ENCODE measurements at regions not wholly inside any gene's neighbourhood (a gene's known extent, or its start where the extent isn't known, plus 50 kb on each side); places are given as distances from the start of the nearest gene placed in this dataset.

DNA sequence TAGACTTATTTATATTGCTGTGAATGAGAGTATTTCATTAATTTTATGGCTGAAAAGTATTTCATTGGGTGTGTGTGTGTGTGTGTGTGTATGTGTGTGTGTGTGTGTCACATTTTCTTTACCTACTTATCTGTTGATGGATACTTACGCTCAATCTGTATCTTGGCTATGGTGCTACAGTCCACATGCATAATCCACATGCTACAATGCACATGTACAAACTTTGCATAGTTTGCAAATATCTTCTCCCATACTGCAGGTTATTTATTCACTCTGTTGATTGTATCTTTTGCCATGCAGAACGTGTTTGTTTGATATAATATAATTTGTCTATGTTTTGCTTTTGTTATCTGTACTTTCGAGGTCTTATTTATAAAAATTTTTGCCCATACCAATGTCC lies 167.8 kb downstream of the RAB28 start:
- no peak for DNase-seq (ENCODE audit: low read depth)
- no peak for TF ChIP-seq CTCF (conservative IDR thresholded peaks at IDR 0.05; ENCODE audit: low read depth, low read length)
- H3K4me3 ChIP-seq (ENCODE audit: low read depth, low read length), result no peak overlapping the region

DNA sequence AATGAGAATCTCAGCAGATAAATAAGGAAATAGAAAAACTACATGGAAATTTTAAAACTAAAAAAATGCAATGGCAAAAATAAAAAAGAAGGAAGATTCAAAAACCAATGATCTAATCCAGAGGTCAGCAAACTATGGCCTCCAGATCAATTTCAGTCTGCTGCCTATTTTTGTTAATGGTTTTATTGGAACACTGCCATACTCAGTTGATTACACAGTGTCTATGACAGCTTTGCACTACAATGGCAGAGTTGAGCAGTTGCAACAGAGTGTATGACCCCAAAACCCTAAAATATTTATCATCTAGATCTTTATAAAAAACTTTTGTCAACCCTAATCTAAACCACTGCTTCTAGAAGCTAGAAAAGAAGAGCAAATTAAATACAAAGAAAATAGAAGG lies 170.3 kb downstream of the RAB28 start:
- no peak overlapping the region for H3K4me3 ChIP-seq (ENCODE audit: low read depth, low read length)
- no peak for DNase-seq (ENCODE audit: low read depth)
- no peak for TF ChIP-seq CTCF (conservative IDR thresholded peaks at IDR 0.05; ENCODE audit: low read depth, low read length)

DNA sequence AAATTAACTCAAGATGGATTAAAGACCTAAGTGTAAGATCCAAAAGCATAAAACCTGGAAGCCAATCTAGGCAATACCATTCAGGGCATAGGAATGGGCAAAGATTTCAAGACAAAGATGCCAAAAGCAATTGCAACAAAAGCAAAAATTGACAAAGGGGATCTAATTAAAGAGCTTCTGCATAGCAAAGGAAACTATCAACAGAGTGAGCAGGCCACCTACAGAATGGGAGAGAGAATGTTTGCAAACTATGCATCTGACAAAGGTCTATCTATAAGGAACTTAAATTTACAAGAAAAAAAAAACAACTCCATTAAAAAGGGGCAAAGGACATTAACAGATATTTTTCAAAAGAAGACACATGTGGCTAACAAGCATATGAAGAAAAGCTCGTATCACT lies 171.9 kb downstream of the RAB28 start:
- TF ChIP-seq CTCF (conservative IDR thresholded peaks at IDR 0.05; ENCODE audit: low read depth, low read length), result no peak
- DNase-seq (ENCODE audit: low read depth), result no peak
- H3K4me3 ChIP-seq (ENCODE audit: low read depth, low read length), result no peak overlapping the region

DNA sequence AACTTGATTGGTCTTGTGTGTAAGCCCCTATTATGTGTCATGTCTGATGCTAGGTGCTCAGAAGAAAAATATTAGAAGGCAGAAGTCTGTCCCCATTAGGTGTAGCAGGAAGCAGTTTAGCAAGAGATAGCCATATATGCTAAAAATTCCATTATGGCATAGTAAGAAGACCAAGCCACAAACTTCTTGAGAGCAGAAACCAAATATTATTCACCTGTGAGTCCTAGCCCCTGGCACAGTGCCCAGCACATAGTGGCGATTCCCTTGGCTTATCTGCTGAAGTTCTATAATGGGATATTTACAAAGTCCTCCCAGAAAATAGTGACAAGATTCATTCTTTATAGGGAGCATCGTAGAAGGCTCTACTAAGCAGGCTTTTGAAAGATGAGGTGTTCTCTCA lies 174.4 kb downstream of the RAB28 start:
- no peak overlapping the region for H3K4me3 ChIP-seq (ENCODE audit: low read depth, low read length)
- no peak for TF ChIP-seq CTCF (conservative IDR thresholded peaks at IDR 0.05; ENCODE audit: low read depth, low read length)
- DNase-seq (ENCODE audit: low read depth), result no peak

DNA sequence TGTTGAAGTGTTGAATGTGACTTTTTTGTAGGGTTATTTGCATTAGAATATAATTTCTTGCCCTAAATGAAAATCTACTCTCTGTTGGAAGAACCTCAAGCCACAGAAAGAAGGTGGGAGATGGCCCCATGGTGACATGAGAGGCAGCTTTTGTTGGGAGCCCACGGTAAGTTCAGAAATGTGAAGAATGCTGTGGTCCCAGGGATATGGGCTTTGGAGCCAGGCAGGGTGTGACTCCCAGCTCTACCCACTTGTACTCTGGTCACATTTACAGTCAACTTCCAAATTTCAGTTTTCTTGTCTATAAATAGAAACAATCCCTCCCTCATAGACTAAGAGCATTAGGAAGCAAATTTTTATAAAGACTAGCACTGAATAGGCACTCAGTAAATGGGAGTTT lies 177.8 kb downstream of the RAB28 start:
- no peak overlapping the region for H3K4me3 ChIP-seq (ENCODE audit: low read depth, low read length)
- DNase-seq (ENCODE audit: low read depth), result no peak
- no peak for TF ChIP-seq CTCF (conservative IDR thresholded peaks at IDR 0.05; ENCODE audit: low read depth, low read length)

GRCh38 chr4:13302876-13303275 lies 181.3 kb downstream of the RAB28 start:
- no peak for DNase-seq (ENCODE audit: low read depth)
- TF ChIP-seq CTCF (conservative IDR thresholded peaks at IDR 0.05; ENCODE audit: low read depth, low read length), result no peak
- H3K4me3 ChIP-seq (ENCODE audit: low read depth, low read length), result no peak overlapping the region

- no peak for DNase-seq (ENCODE audit: low read depth)
- TF ChIP-seq CTCF (conservative IDR thresholded peaks at IDR 0.05; ENCODE audit: low read depth, low read length), result no peak
- no peak overlapping the region for H3K4me3 ChIP-seq (ENCODE audit: low read depth, low read length)
Observed at GRCh38 chr4:13299343-13299742, 184.8 kb downstream of the RAB28 start.

Measured in epithelial cell of proximal tubule (primary cell).